GM23248 (cell line): ENCODE measurements at regions not wholly inside any gene's neighbourhood (a gene's known extent, or its start where the extent isn't known, plus 50 kb on each side); places are given as distances from the start of the nearest gene placed in this dataset.
"Not testable (repeated sequence)": the region's sequence is repeated elsewhere in the genome, so short reads cannot be mapped to it uniquely, and the experiment has no call there.

ENCODE experiments used
- EZH2 ChIP-seq: fragments of 200-600 bp; sonication (generic); IDR thresholded peaks from 2 replicates; pipeline ENCODE4 v1.6.1; 2018; ENCODE audit warnings: antibody characterized with exemption, mild to moderate bottlenecking; ENCODE audit not compliant: insufficient read depth, poor library complexity, severe bottlenecking
- EZH2phosphoT487 ChIP-seq: fragments of 200-600 bp; sonication (generic); IDR thresholded peaks from 2 replicates; pipeline ENCODE4 v1.6.1; 2018; ENCODE audit warnings: antibody characterized with exemption, moderate library complexity, mild to moderate bottlenecking, low read depth; ENCODE audit not compliant: insufficient read depth

- TF ChIP-seq EZH2, EZH2phosphoT487: not testable (repeated sequence)
Observed at GRCh38 chr6:54564188-54564587, 255.9 kb downstream of the TINAG start.
